Activated T-cell treated with anti-CD3 and anti-CD28 coated beads, Interleukin-2, amount 50 U/mL, for 72 hours (primary cell): ENCODE measurements at regions not wholly inside any gene's neighbourhood (a gene's known extent, or its start where the extent isn't known, plus 50 kb on each side); places are given as distances from the start of the nearest gene placed in this dataset.
A peak's percentile ranks its signal among the peaks of the same experiment; 100 is the strongest.

Source experiments
- ATAC-seq, 2 donors: fragments of 150-1000 bp; cut with Tn5 transposase; replicated peaks in 1 of 2; 2 replicates each; pipeline ENCODE4 v1.10.0; 2021; ENCODE audit warnings: moderate library complexity in 2 of 2, mild to moderate bottlenecking in 1 of 2
- DNase-seq, 2 donors: peaks; one replicate each; pipeline ENCODE4 v3.0.0; 2021 to 2022; ENCODE audit warnings: mixed read lengths in 1 of 2
- H3K27ac Mint-ChIP-seq: one replicate; pipeline ENCODE4 v1.8.0; 2022; ENCODE audit warnings: mild to moderate bottlenecking, moderate library complexity, mixed read lengths
- H3K27me3 Mint-ChIP-seq: one replicate; pipeline ENCODE4 v1.8.0; 2022; ENCODE audit warnings: low read depth, mixed read lengths
- H3K36me3 Mint-ChIP-seq, 2 donors: one replicate each; pipeline ENCODE4 v1.8.0; 2022; ENCODE audit warnings: mixed read lengths in 2 of 2, mild to moderate bottlenecking in 1 of 2; ENCODE audit not compliant: insufficient read depth in 2 of 2
- H3K4me1 Mint-ChIP-seq: one replicate; pipeline ENCODE4 v1.8.0; 2022; ENCODE audit warnings: low read depth, mixed read lengths
- H3K4me3 Mint-ChIP-seq, 2 donors: one replicate each; pipeline ENCODE4 v1.8.0; 2022; ENCODE audit warnings: mild to moderate bottlenecking in 2 of 2, mixed read lengths in 2 of 2, moderate library complexity in 2 of 2
- H3K9me3 Mint-ChIP-seq, 2 donors: one replicate each; pipeline ENCODE4 v1.8.0; 2022; ENCODE audit warnings: mixed read lengths in 2 of 2

DNA sequence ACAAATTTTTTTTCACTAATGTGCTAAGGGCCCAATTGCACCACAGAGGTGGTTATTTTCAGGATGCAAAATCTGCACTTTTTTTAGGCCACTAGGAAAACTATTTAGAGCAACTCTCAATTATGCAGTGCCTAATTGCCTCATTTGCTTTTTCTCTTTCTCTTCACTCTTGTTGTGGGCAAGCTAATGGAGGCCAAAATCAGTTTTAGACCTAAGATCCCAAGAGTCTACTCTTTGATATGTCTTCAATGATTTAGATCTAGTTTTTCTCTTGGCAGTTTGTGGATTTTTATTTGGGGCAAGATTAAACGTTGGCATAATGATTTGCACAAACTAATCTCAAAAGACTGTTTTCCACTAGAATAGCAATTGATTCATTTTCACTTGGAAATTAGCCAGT lies 1996.9 kb downstream of the LRRC4C start:
- H3K4me1 Mint-ChIP-seq: no peaks in the 10 kb centered on the region
- ATAC-seq: no peak
- H3K36me3 Mint-ChIP-seq: no peaks in the 10 kb centered on the region
- no peak for DNase-seq
- no peaks in the 10 kb centered on the region for H3K27me3 Mint-ChIP-seq
- peaks cover 1 to 7% of the 10 kb centered on the region in 2 donors for H3K9me3 Mint-ChIP-seq
- no peak overlapping the region for H3K4me3 Mint-ChIP-seq
- H3K27ac Mint-ChIP-seq: no peak overlapping the region

DNA sequence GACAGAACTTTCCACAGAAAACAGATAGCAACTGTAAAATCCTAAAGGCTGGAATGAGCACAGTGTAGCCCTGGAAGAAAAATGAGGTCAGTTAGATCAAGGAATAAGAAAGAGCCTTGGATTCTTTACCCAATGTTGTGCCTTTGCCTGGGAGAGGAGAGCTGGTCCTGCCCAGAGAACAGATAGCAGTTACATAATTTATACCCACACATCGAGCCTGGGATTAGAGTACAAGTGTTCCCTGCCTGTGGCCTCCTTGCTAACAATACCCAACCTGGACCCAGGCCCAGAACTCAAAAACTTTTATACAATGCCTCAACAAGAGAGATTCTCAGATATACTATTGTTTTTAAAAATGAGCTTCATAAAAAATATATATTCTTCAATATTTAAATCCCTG lies 1998.4 kb downstream of the LRRC4C start:
- ATAC-seq: no peak
- Mint-ChIP-seq H3K27me3 (no peaks in the 10 kb centered on the region), H3K4me3 (no peak overlapping the region), H3K9me3 (peaks cover 1 to 7% of the 10 kb centered on the region in 2 donors), H3K36me3 (no peaks in the 10 kb centered on the region), H3K4me1 (no peaks in the 10 kb centered on the region), H3K27ac (no peak overlapping the region)
- DNase-seq: no peak

DNA sequence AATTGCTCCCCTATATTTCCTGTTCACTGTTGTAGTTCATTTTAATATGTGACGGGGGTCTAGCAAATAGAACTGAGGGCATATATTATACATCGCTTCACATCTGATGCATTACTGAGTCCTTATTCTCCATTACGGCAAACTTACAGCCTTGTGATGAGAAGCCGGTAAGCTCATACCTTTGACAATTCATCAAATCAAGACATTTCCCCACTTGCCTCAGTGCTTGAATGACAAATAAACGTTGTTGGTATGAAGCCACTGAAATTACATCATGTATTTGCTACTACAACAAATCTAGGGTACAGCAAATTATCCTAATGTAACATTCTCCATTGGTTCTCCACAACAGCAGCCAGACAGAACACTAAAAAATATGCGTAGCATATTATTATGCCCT lies 1999.8 kb downstream of the LRRC4C start:
- no peak overlapping the region for H3K4me3 Mint-ChIP-seq
- no peak for DNase-seq
- no peaks in the 10 kb centered on the region for H3K4me1 Mint-ChIP-seq
- H3K27ac Mint-ChIP-seq: no peak overlapping the region
- H3K9me3 Mint-ChIP-seq: peaks cover 1 to 7% of the 10 kb centered on the region in 2 donors
- no peaks in the 10 kb centered on the region for H3K27me3 Mint-ChIP-seq
- ATAC-seq: no peak
- H3K36me3 Mint-ChIP-seq: no peaks in the 10 kb centered on the region

DNA sequence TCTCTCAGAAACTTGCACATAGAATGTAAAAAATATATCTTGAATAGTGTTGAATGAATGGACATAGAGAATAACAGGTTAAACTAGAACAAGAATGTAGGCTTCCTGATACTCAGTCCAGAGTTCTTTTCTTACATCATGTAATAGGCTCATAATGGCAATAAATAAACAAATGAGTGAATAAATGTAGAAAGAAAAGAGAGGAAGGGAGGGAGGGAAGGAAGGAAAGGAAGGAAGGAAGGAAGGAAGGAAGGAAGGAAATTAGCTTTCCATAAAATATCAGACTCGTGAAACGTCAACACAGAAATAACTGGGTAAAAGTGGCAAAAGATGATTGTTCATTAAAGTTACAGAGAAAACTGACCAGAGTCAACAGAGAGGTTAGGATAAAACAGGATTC lies 2001.0 kb downstream of the LRRC4C start:
- Mint-ChIP-seq H3K4me1 (no peaks in the 10 kb centered on the region), H3K27me3 (no peaks in the 10 kb centered on the region), H3K4me3 (no peak overlapping the region), H3K36me3 (no peaks in the 10 kb centered on the region), H3K9me3 (peaks cover 1 to 7% of the 10 kb centered on the region in 2 donors), H3K27ac (no peak overlapping the region)
- ATAC-seq (no peak), DNase-seq (no peak)

DNA sequence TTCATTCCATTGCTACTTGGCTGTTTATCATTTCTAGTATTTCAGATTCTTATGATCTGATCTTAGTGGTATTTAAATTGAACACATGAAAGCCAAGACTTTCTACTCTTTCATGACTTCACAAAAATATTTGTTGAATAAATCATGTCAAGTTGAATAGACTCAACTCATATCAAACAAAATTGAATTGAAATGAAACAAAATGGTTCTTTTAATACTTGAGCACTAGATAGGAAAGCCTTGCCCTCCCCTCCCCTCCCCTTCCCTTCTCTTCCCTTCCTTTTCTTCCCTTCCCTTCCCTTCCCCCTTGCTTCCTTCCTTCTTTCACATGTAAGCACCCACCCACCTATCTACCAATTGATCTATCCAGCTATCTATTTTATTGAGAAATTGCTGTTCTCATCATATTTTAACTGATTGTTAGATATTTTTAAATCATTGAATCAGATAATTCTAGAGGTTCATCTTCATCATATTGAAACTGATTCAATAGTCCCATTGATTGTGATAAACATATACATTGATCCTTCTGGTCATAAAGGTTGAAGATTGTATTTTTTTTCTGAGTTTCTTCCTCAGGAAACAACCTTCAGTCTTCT lies 2015.9 kb downstream of the LRRC4C start:
- Mint-ChIP-seq H3K27me3 (no peaks in the 10 kb centered on the region), H3K27ac (no peak overlapping the region), H3K36me3 (no peaks in the 10 kb centered on the region), H3K9me3 (peaks cover 2 to 7% of the 10 kb centered on the region in 2 donors), H3K4me1 (no peaks in the 10 kb centered on the region), H3K4me3 (no peak overlapping the region)
- no peak for ATAC-seq
- DNase-seq: no peak

DNA sequence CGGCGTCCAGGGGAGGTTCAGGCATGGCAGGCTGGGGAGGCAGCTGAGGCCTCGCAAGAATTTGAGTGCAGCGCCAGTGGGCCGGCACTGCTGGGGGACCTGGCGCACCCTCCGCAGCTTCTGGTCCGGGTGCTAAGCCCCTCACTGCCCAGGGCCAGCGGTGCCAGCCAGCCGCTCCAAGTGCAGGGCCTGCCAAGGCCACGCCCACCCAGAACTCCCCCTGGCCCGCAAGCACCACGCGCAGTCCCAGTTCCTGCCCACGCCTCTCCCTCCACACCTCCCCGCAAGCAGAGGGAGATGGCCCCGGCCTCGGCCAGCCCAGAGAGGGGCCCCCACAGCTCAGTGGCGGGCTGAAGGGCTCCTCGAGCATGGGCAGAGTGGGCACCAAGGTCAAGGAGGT lies 2017.3 kb downstream of the LRRC4C start:
- H3K9me3 Mint-ChIP-seq: peaks cover 3 to 7% of the 10 kb centered on the region in 2 donors
- no peak for DNase-seq
- no peak overlapping the region for H3K4me3 Mint-ChIP-seq
- H3K27me3 Mint-ChIP-seq: no peaks in the 10 kb centered on the region
- H3K4me1 Mint-ChIP-seq: no peaks in the 10 kb centered on the region
- H3K27ac Mint-ChIP-seq: no peak overlapping the region
- no peak for ATAC-seq
- H3K36me3 Mint-ChIP-seq: no peaks in the 10 kb centered on the region

DNA sequence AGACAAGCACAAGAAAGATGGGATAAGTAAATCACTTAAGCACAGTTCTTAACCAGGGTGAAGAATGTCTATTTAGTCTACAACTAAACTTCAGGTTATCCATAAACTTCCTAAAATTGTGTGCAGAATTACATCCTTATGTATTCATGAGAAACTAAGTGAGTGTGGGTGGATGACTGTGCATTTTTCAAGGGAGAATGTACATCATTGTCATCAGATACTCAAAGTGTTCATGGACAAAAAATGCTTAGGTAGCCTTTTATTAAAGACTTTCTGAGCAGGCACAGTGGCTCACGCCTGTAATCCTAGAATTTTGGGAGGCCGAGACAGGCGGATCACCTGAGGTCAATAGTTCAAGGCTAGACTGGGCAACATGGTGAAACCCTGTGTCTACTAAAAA lies 2023.8 kb downstream of the LRRC4C start:
- DNase-seq (no peak), ATAC-seq (no peak)
- Mint-ChIP-seq H3K27me3 (no peaks in the 10 kb centered on the region), H3K27ac (no peak overlapping the region), H3K4me1 (no peaks in the 10 kb centered on the region), H3K4me3 (no peak overlapping the region), H3K9me3 (peaks cover 4 to 9% of the 10 kb centered on the region in 2 donors), H3K36me3 (no peaks in the 10 kb centered on the region)

DNA sequence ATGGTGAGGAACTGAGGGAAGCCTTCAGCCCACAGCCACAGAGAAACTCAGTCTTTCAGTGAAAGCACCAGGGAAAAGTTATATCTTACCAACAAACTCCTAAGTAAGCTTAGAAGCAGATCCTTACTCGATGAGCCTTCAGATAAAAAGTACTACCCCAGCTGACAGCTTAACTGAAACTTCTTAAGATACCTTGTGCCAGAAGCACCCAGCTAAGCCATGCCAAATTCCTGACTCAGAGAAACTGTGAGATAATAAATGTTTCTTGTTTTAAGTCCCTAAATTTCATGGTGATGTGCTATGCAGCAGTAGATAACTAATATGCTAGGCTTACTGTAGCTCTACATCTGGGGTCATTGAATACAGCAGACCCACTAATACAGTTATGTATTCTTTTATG lies 2025.0 kb downstream of the LRRC4C start:
- no peaks in the 10 kb centered on the region for H3K36me3 Mint-ChIP-seq
- ATAC-seq (no peak), DNase-seq (no peak)
- no peaks in the 10 kb centered on the region for H3K4me1 Mint-ChIP-seq
- H3K9me3 Mint-ChIP-seq: peaks cover 3 to 6% of the 10 kb centered on the region in 2 donors
- no peaks in the 10 kb centered on the region for H3K27me3 Mint-ChIP-seq
- no peak overlapping the region for H3K4me3 Mint-ChIP-seq
- no peak overlapping the region for H3K27ac Mint-ChIP-seq

DNA sequence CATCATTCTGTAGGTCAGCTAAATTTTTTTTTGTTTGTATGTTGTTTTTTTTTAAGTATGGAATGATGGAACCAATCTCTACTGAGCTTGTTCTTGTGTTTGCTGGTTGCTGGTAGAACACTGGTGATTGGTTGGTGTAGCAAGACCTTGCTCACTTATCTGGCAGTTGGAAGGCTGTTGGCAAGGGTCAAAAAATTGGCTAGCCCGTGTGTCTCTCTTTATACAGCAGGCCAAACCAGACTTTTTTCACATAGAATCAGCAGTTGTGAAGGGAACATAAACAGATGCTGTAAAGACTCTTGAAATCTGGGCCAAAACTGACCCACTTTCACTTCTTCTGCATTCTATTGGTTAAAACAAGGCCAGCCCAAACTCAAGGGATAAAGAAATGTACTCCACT lies 2026.5 kb downstream of the LRRC4C start:
- Mint-ChIP-seq H3K36me3 (no peaks in the 10 kb centered on the region), H3K27me3 (no peaks in the 10 kb centered on the region), H3K4me1 (no peaks in the 10 kb centered on the region), H3K27ac (no peak overlapping the region), H3K4me3 (no peak overlapping the region), H3K9me3 (peaks cover 2 to 3% of the 10 kb centered on the region in 2 donors)
- DNase-seq (no peak), ATAC-seq (no peak)

DNA sequence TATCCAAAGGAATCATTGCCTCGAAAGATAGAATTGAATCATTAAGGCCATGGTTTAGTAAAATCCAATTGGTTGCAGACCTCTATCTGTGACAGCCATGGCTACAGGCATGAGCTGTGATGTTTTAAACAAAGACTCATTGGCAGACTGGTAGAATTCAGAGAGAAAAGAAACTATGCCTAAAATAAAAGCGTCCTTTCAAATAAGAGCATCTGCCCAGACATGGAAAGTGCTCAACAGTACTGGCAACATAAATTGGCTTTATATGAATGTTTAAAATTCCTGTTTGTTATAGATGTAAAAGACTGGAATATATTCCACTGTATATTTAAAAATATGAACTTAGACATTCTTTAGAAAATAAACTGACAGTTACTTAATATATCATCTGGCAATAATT lies 2034.2 kb downstream of the LRRC4C start:
- no peak for ATAC-seq
- H3K27me3 Mint-ChIP-seq: no peaks in the 10 kb centered on the region
- no peak for DNase-seq
- H3K9me3 Mint-ChIP-seq: peaks cover 0 to 1% of the 10 kb centered on the region in 2 donors
- no peak overlapping the region for H3K4me3 Mint-ChIP-seq
- no peaks in the 10 kb centered on the region for H3K36me3 Mint-ChIP-seq
- no peaks in the 10 kb centered on the region for H3K4me1 Mint-ChIP-seq
- H3K27ac Mint-ChIP-seq: no peak overlapping the region

DNA sequence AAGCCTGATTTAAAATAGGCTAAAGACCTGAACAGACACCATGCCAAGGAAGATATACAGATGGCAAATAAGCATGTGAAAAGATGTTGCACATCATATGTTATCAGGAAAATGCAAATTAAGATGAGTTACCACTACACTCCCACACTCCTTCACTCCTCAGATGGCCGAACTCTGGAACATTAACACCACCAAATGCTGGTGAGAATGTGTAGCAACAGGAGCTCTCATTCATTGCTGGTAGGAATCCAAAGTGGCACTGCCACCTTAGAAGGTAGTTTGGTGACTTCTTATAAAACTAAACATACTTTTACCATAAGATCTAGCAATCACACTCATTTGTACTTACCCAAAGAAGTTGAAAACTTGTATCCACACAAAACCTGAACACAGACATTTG lies 2047.3 kb downstream of the LRRC4C start:
- Mint-ChIP-seq H3K27ac (no peak overlapping the region), H3K4me3 (no peak overlapping the region), H3K27me3 (no peaks in the 10 kb centered on the region), H3K36me3 (peaks cover 0 to 2% of the 10 kb centered on the region in 2 donors), H3K9me3 (peaks cover 1 to 9% of the 10 kb centered on the region in 2 donors), H3K4me1 (no peaks in the 10 kb centered on the region)
- DNase-seq (no peak), ATAC-seq (no peak)

DNA sequence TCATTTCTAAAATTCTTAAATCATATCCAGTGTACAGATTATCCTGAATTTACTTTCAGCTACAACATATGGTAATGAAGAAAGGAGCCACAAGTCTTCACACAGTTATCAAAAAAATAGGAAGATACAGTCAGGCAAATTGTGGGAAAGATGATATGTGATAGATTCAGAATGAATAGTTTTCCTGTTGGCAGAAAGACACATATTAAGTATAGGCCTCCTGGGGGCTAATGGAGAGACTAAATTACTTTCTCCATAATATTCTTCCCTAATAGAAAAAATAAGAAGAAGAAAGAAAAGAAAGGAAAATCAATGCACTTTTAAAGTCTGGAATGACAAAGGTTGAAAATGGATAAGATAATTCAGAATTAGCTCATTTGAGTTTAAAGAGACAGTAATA lies 2073.5 kb downstream of the LRRC4C start:
- H3K4me1 Mint-ChIP-seq: no peaks in the 10 kb centered on the region
- DNase-seq (no peak), ATAC-seq (no peak)
- H3K4me3 Mint-ChIP-seq: no peak overlapping the region
- no peaks in the 10 kb centered on the region for H3K27me3 Mint-ChIP-seq
- H3K36me3 Mint-ChIP-seq: peaks cover 0 to 2% of the 10 kb centered on the region in 2 donors
- no peak overlapping the region for H3K27ac Mint-ChIP-seq
- H3K9me3 Mint-ChIP-seq: peaks cover 0 to 2% of the 10 kb centered on the region in 2 donors

DNA sequence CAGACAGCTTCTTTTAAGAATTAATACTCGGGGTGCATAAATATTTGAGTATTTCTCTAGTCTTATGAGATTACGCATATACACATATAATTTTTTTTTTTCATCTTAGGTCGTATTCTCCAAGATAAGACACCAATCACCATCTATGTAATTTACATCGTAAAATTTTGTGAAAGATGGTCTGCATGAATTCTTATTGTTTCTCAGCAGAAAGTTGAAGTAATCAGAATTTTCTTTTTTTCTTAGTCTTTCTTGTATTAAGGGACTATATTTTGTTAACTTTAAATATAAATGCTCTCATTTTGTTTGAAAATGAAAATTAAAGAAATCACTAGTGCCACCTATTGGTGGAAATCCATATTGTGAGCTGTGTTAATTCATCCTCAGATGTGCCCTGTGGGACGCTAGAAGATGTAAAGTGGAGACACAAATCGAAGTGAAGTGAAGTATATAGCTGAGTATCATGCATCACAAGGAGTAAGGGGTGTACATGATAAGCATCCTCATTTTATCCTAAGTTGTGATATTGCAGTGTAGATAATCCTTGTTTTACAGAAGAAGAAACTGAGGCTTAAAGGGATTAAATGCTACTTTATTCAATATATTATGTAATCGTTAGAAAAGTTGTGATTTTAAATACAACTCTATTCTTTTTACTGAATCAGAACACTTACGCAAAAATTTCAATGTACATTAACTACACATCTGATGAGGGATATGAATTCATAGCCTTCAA lies 2084.3 kb downstream of the LRRC4C start:
- Mint-ChIP-seq H3K27ac (no peak overlapping the region), H3K36me3 (peaks cover 0 to 2% of the 10 kb centered on the region in 2 donors), H3K9me3 (no peaks in the 10 kb centered on the region), H3K27me3 (no peaks in the 10 kb centered on the region), H3K4me1 (peaks cover 8% of the 10 kb centered on the region), H3K4me3 (no peak overlapping the region)
- ATAC-seq (no peak), DNase-seq (peak in 1 of 2 donors; percentile 3)

DNA sequence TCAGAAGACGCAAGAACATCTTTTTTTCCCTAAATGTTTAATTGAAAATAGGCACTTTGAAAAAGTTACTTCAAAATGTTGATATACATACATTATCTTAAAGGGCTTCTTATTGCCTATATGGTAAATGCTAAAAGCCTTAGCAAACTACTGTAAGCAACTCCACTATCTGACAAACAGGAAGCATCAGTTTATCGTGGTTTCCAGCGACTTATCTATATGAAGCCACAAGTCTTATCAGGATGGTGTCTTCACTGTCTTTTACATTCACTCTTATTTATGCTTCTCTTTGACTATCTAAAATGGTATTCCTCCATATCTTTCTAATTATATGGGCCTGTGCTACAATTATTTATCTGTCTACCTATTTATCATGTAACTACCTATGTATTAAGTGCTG lies 2091.9 kb downstream of the LRRC4C start:
- Mint-ChIP-seq H3K9me3 (no peaks in the 10 kb centered on the region), H3K27ac (no peak overlapping the region), H3K4me3 (no peak overlapping the region), H3K36me3 (no peaks in the 10 kb centered on the region), H3K27me3 (no peaks in the 10 kb centered on the region), H3K4me1 (peaks cover 18% of the 10 kb centered on the region)
- no peak for DNase-seq
- ATAC-seq: no peak
